ENCODE measurements at regions not wholly inside any gene's neighbourhood (a gene's known extent, or its start where the extent isn't known, plus 50 kb on each side); places are given as distances from the start of the nearest gene placed in this dataset.

DNA sequence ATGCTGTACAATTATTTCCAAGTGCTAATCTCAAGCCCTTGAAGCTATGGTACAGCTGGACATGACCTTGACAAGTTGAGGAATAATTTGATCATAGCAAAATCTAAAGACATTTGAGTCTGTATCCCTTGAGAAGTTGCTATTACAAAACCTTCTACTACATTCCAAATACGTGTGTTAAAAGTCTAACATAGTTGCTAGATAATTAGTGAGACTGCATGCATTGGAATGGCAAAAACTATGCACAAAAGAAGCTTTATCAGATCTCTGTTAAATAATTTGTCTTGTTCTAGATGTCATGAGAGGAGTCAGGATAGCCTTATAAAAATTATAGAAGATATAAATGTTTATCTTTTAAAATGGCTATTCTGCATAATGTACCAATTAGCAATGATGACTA lies 127.8 kb downstream of the GJA1 start:
- no peak for TF ChIP-seq EZH2 (IDR thresholded peaks at IDR 0.05; ENCODE audit: insufficient read depth, poor library complexity, severe bottlenecking)
- TF ChIP-seq EZH2phosphoT487 (IDR thresholded peaks at IDR 0.05; ENCODE audit: insufficient read depth, low read depth), result no peak
